ENCODE measurements at regions not wholly inside any gene's neighbourhood (a gene's known extent, or its start where the extent isn't known, plus 50 kb on each side); places are given as distances from the start of the nearest gene placed in this dataset.
"Not testable (repeated sequence)": the region's sequence is repeated elsewhere in the genome, so short reads cannot be mapped to it uniquely, and the experiment has no call there.

GRCh38 chr17:59487161-59487873 is 78.1 kb upstream of the DHX40 start:
- DNase-seq (ENCODE audit: low spot score in 2 of 2): no peak
- Mint-ChIP-seq H3K27ac (no peak overlapping the region), H3K9me3 (no peaks in the 10 kb centered on the region), H3K4me1 (no peaks in the 10 kb centered on the region), H3K36me3 (no peaks in the 10 kb centered on the region), H3K4me3 (no peak overlapping the region)
- ATAC-seq: no peak

- no peak overlapping the region for H3K27ac Mint-ChIP-seq
- no peaks in the 10 kb centered on the region for H3K4me1 Mint-ChIP-seq
- ATAC-seq (no peak), DNase-seq (ENCODE audit: low spot score in 2 of 2) (no peak)
- no peaks in the 10 kb centered on the region for H3K36me3 Mint-ChIP-seq
- H3K4me3 Mint-ChIP-seq: no peak overlapping the region
- H3K9me3 Mint-ChIP-seq: no peaks in the 10 kb centered on the region
Observed at GRCh38 chr17:59488805-59489204, 76.6 kb upstream of the DHX40 start.

GRCh38 chr17:59490216-59490615 is 75.2 kb upstream of the DHX40 start:
- no peak for ATAC-seq
- no peaks in the 10 kb centered on the region for H3K9me3 Mint-ChIP-seq
- H3K36me3 Mint-ChIP-seq: no peaks in the 10 kb centered on the region
- no peak overlapping the region for H3K4me3 Mint-ChIP-seq
- no peak overlapping the region for H3K27ac Mint-ChIP-seq
- no peak for DNase-seq (ENCODE audit: low spot score in 2 of 2)
- no peaks in the 10 kb centered on the region for H3K4me1 Mint-ChIP-seq

GRCh38 chr17:59491353-59492090 is 73.9 kb upstream of the DHX40 start:
- DNase-seq (ENCODE audit: low spot score in 2 of 2) (no peak), ATAC-seq (no peak)
- no peaks in the 10 kb centered on the region for H3K36me3 Mint-ChIP-seq
- no peaks in the 10 kb centered on the region for H3K9me3 Mint-ChIP-seq
- no peaks in the 10 kb centered on the region for H3K4me1 Mint-ChIP-seq
- H3K4me3 Mint-ChIP-seq: no peak overlapping the region
- H3K27ac Mint-ChIP-seq: no peak overlapping the region

GRCh38 chr17:59492091-59492451 is 73.3 kb upstream of the DHX40 start:
- no peak for ATAC-seq
- H3K36me3 Mint-ChIP-seq: no peaks in the 10 kb centered on the region
- H3K27ac Mint-ChIP-seq: no peak overlapping the region
- H3K9me3 Mint-ChIP-seq: no peaks in the 10 kb centered on the region
- no peak for DNase-seq (ENCODE audit: low spot score in 2 of 2)
- no peak overlapping the region for H3K4me3 Mint-ChIP-seq
- no peaks in the 10 kb centered on the region for H3K4me1 Mint-ChIP-seq

GRCh38 chr17:59493867-59494266 is 71.5 kb upstream of the DHX40 start:
- Mint-ChIP-seq H3K36me3 (no peaks in the 10 kb centered on the region), H3K4me1 (no peaks in the 10 kb centered on the region), H3K9me3 (no peaks in the 10 kb centered on the region), H3K27ac (no peak overlapping the region), H3K4me3 (no peak overlapping the region)
- DNase-seq (ENCODE audit: low spot score in 2 of 2): no peak
- ATAC-seq: no peak

GRCh38 chr17:59494757-59495368 is 70.5 kb upstream of the DHX40 start:
- DNase-seq (ENCODE audit: low spot score in 2 of 2) (no peak), ATAC-seq (no peak)
- Mint-ChIP-seq H3K27ac (no peak overlapping the region), H3K9me3 (no peaks in the 10 kb centered on the region), H3K4me1 (no peaks in the 10 kb centered on the region), H3K4me3 (no peak overlapping the region), H3K36me3 (no peaks in the 10 kb centered on the region)

- Mint-ChIP-seq H3K4me1 (no peaks in the 10 kb centered on the region), H3K27ac (no peak overlapping the region), H3K36me3 (no peaks in the 10 kb centered on the region), H3K4me3 (no peak overlapping the region), H3K9me3 (no peaks in the 10 kb centered on the region)
- DNase-seq (ENCODE audit: low spot score in 2 of 2) (no peak), ATAC-seq (no peak)
Observed at GRCh38 chr17:59496178-59496577, 69.2 kb upstream of the DHX40 start.

GRCh38 chr17:59498530-59499307 is 66.7 kb upstream of the DHX40 start:
- no peaks in the 10 kb centered on the region for H3K36me3 Mint-ChIP-seq
- H3K27ac Mint-ChIP-seq: no peak overlapping the region
- no peak overlapping the region for H3K4me3 Mint-ChIP-seq
- H3K9me3 Mint-ChIP-seq: no peaks in the 10 kb centered on the region
- DNase-seq (ENCODE audit: low spot score in 2 of 2) (no peak), ATAC-seq (no peak)
- no peaks in the 10 kb centered on the region for H3K4me1 Mint-ChIP-seq

GRCh38 chr17:59500086-59500655 is 65.2 kb upstream of the DHX40 start:
- H3K4me1 Mint-ChIP-seq: not testable (repeated sequence)

GRCh38 chr17:59501690-59502089 is 63.7 kb upstream of the DHX40 start:
- ATAC-seq (no peak), DNase-seq (ENCODE audit: low spot score in 2 of 2) (no peak)
- Mint-ChIP-seq H3K4me1 (no peaks in the 10 kb centered on the region), H3K36me3 (no peaks in the 10 kb centered on the region), H3K4me3 (no peak overlapping the region), H3K9me3 (no peaks in the 10 kb centered on the region), H3K27ac (no peak overlapping the region)

More at GRCh38 chr17:59500086-59500655, 65.2 kb upstream of the DHX40 start:
- not testable (repeated sequence) for H3K9me3 Mint-ChIP-seq, ATAC-seq, H3K36me3 Mint-ChIP-seq, H3K27ac Mint-ChIP-seq, H3K4me3 Mint-ChIP-seq
- DNase-seq (ENCODE audit: low spot score in 2 of 2): peak in 1 of 2 donors; percentile 4

- Mint-ChIP-seq H3K36me3 (no peaks in the 10 kb centered on the region), H3K4me3 (no peak overlapping the region), H3K27ac (no peak overlapping the region), H3K9me3 (no peaks in the 10 kb centered on the region), H3K4me1 (no peaks in the 10 kb centered on the region)
- ATAC-seq (no peak), DNase-seq (ENCODE audit: low spot score in 2 of 2) (no peak)
Observed at GRCh38 chr17:59502800-59503199, 62.6 kb upstream of the DHX40 start.

GRCh38 chr17:59503500-59503899 is 61.9 kb upstream of the DHX40 start:
- DNase-seq (ENCODE audit: low spot score in 2 of 2) (peak in 1 of 2 donors; percentile 18), ATAC-seq (no peak)
- Mint-ChIP-seq H3K4me3 (no peak overlapping the region), H3K9me3 (no peaks in the 10 kb centered on the region), H3K27ac (no peak overlapping the region), H3K4me1 (no peaks in the 10 kb centered on the region), H3K36me3 (no peaks in the 10 kb centered on the region)

- no peak for ATAC-seq
- H3K9me3 Mint-ChIP-seq: no peaks in the 10 kb centered on the region
- DNase-seq (ENCODE audit: low spot score in 2 of 2): peak in 1 of 2 donors; percentile 17
- no peaks in the 10 kb centered on the region for H3K4me1 Mint-ChIP-seq
- H3K4me3 Mint-ChIP-seq: no peak overlapping the region
- no peaks in the 10 kb centered on the region for H3K36me3 Mint-ChIP-seq
- H3K27ac Mint-ChIP-seq: no peak overlapping the region
Observed at GRCh38 chr17:59504821-59505220, 60.6 kb upstream of the DHX40 start.

GRCh38 chr17:59505610-59506276 is 59.7 kb upstream of the DHX40 start:
- DNase-seq (ENCODE audit: low spot score in 2 of 2) (peak in 1 of 2 donors; percentile 22), ATAC-seq (no peak)
- Mint-ChIP-seq H3K36me3 (no peaks in the 10 kb centered on the region), H3K4me1 (no peaks in the 10 kb centered on the region), H3K9me3 (no peaks in the 10 kb centered on the region), H3K27ac (no peak overlapping the region), H3K4me3 (no peak overlapping the region)

Data from stimulated activated effector memory CD8-positive, alpha-beta T cell treated with anti-CD3 and anti-CD28 coated beads, Interleukin-12 subunit alpha, Interleukin-12 subunit beta, amount 100 ng/mL, for 72 hours (primary cell).